A673 (cell line): ENCODE measurements at regions not wholly inside any gene's neighbourhood (a gene's known extent, or its start where the extent isn't known, plus 50 kb on each side); places are given as distances from the start of the nearest gene placed in this dataset.

ENCODE experiments used
- BruUV-seq: library from RNA; stranded (reverse); fragments of 400-500 nt; replicated peaks from 2 replicates; lab custom pipeline; 2021; lab: Mats Ljungman, UMichigan
- CTCF ChIA-PET: fragments of 300-600 bp; sonication (Branson Sonifier 250); formaldehyde crosslinking; loops from one replicate; lab custom pipeline; 2022; ENCODE audit warnings: antibody characterized with exemption; lab: Charles Lee
- POLR2A ChIA-PET: fragments of 300-600 bp; sonication (Branson Sonifier 250); formaldehyde crosslinking; loops from one replicate; lab custom pipeline; 2022; ENCODE audit warnings: antibody characterized with exemption; ENCODE audit not compliant: low non-redundant PET; lab: Charles Lee
- DNase-seq: peaks from one replicate; pipeline ENCODE4 v3.0.0-alpha.2; 2015; ENCODE audit warnings: low spot score
- H3K27ac ChIP-seq: fragments of 200-600 bp; sonication (generic); 2 replicates; pipeline ENCODE4 v1.5.1; 2016; ENCODE audit warnings: mixed run types, low read depth, mild to moderate bottlenecking, mixed read lengths, antibody characterized with exemption, low read length; ENCODE audit not compliant: poor library complexity, severe bottlenecking
- H3K27me3 ChIP-seq: fragments of 200-600 bp; sonication (generic); replicated peaks from 2 replicates; pipeline ENCODE4 v1.6.1; 2017; ENCODE audit warnings: mixed run types, low read depth, mild to moderate bottlenecking, mixed read lengths, antibody characterized with exemption, low read length; ENCODE audit not compliant: insufficient read depth, poor library complexity
- H3K36me3 ChIP-seq: fragments of 200-600 bp; sonication (generic); 2 replicates; pipeline ENCODE4 v1.6.1; 2016; ENCODE audit warnings: mixed run types, mild to moderate bottlenecking, mixed read lengths, antibody characterized with exemption, low read length; ENCODE audit not compliant: insufficient read depth, poor library complexity, severe bottlenecking
- H3K4me1 ChIP-seq: fragments of 200-600 bp; sonication (generic); 2 replicates; pipeline ENCODE4 v1.6.1; 2017; ENCODE audit warnings: mixed run types, mild to moderate bottlenecking, mixed read lengths, antibody characterized with exemption, low read length; ENCODE audit not compliant: insufficient read depth, poor library complexity, severe bottlenecking
- H3K4me3 ChIP-seq: fragments of 200-600 bp; sonication (generic); 2 replicates; pipeline ENCODE4 v1.5.1; 2016; ENCODE audit warnings: low read depth, mixed run types, mild to moderate bottlenecking, mixed read lengths, low read length; ENCODE audit not compliant: poor library complexity, severe bottlenecking
- H3K9me3 ChIP-seq: fragments of 200-600 bp; sonication (generic); 2 replicates; pipeline ENCODE4 v1.6.1; 2016; ENCODE audit warnings: mixed run types, low read depth, mild to moderate bottlenecking, mixed read lengths, antibody characterized with exemption, low read length; ENCODE audit not compliant: poor library complexity, severe bottlenecking
- EZH2 ChIP-seq: fragments of 200-600 bp; sonication (generic); IDR thresholded peaks from 2 replicates; pipeline ENCODE4 v1.6.1; 2017; ENCODE audit warnings: borderline replicate concordance, low read depth, mild to moderate bottlenecking, mixed read lengths, antibody characterized with exemption, low read length; ENCODE audit not compliant: poor library complexity, severe bottlenecking
- intact Hi-C: fragments of 100-400 bp; cut with micrococcal nuclease; formaldehyde crosslinking; loops from one replicate; pipeline ENCODE4 v1.10.0; 2022; ENCODE audit not compliant: unreplicated experiment
- TF ChIP-seq, protein P1 (sequence below): fragments of 300-800, 200-600 bp; sonication (generic); conservative IDR thresholded peaks from 2 replicates; pipeline ENCODE4 v1.5.1; 2017; ENCODE audit warnings: low read depth, mild to moderate bottlenecking, antibody characterized with exemption, low read length, moderate library complexity, mixed read lengths

GRCh38 chr17:65463242-65463641 is 98.2 kb downstream of the AXIN2 start:
- Histone ChIP-seq H3K36me3 (no peaks in the 10 kb centered on the region), H3K4me3 (no peak overlapping the region), H3K27ac (no peak overlapping the region), H3K27me3 (no peaks in the 10 kb centered on the region), H3K4me1 (no peaks in the 10 kb centered on the region), H3K9me3 (no peaks in the 10 kb centered on the region)
- POLR2A ChIA-PET: no interaction called here
- BruUV-seq: no TSS peak
- CTCF ChIA-PET: no interaction called here
- no peak for TF ChIP-seq EZH2
- TF ChIP-seq, protein P1, sequence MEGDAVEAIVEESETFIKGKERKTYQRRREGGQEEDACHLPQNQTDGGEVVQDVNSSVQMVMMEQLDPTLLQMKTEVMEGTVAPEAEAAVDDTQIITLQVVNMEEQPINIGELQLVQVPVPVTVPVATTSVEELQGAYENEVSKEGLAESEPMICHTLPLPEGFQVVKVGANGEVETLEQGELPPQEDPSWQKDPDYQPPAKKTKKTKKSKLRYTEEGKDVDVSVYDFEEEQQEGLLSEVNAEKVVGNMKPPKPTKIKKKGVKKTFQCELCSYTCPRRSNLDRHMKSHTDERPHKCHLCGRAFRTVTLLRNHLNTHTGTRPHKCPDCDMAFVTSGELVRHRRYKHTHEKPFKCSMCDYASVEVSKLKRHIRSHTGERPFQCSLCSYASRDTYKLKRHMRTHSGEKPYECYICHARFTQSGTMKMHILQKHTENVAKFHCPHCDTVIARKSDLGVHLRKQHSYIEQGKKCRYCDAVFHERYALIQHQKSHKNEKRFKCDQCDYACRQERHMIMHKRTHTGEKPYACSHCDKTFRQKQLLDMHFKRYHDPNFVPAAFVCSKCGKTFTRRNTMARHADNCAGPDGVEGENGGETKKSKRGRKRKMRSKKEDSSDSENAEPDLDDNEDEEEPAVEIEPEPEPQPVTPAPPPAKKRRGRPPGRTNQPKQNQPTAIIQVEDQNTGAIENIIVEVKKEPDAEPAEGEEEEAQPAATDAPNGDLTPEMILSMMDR: no peak
- DNase-seq: no peak
- intact Hi-C loops: no loop called here

DNA sequence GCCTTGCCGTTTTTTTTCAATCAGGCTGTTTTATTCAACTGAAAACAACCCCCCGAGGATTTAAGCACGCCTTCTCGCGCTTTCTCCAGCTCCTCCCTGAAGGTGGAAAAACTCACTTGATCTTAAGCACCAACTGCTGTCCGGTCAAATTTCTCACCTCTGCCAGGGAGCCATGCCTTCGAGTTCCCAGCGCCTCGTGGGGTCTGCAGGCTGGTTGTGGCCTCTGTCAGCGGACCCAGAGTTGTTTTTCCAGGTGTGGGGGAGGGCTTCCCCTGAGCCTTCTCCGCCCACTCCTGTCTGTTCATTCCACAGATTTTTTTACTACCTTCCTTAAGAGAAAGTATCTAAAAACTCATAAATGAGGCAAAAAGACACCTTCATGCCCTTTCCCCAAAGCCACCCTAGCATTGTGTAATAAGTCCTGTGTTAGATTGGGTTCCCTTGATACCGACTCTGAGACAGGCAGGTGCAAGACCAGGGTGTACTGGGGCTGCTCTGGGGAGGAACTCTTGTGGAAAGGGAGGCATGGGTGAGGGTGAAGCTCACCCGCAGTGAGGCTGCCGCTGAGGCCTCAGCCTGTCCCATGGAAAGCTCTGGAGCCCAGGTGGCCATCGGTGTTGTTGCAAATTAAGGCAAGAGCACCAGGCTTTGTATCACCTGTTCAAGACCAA is 101.6 kb downstream of the AXIN2 start:
- H3K9me3 ChIP-seq: no peaks in the 10 kb centered on the region
- no peaks in the 10 kb centered on the region for H3K36me3 ChIP-seq
- ChIA-PET POLR2A (no interaction called here), CTCF (no interaction called here)
- H3K4me1 ChIP-seq: no peaks in the 10 kb centered on the region
- no peak overlapping the region for H3K27ac ChIP-seq
- no peaks in the 10 kb centered on the region for H3K27me3 ChIP-seq
- no peak overlapping the region for H3K4me3 ChIP-seq
- intact Hi-C loops: no loop called here
- no peak for TF ChIP-seq EZH2
- TF ChIP-seq, protein P1: no peak
- DNase-seq: no peak
- BruUV-seq: no TSS peak

- intact Hi-C loops: no loop called here
- Histone ChIP-seq H3K9me3 (no peaks in the 10 kb centered on the region), H3K4me3 (no peak overlapping the region), H3K36me3 (no peaks in the 10 kb centered on the region), H3K4me1 (no peaks in the 10 kb centered on the region), H3K27ac (no peak overlapping the region), H3K27me3 (no peaks in the 10 kb centered on the region)
- no peak for DNase-seq
- BruUV-seq: no TSS peak
- POLR2A ChIA-PET: no interaction called here
- CTCF ChIA-PET: no interaction called here
- TF ChIP-seq EZH2: no peak
- TF ChIP-seq, protein P1: no peak
Measured at GRCh38 chr17:65457635-65458257, 103.7 kb downstream of the AXIN2 start.
